GM19463 (cell line): ENCODE measurements at regions not wholly inside any gene's neighbourhood (a gene's known extent, or its start where the extent isn't known, plus 50 kb on each side); places are given as distances from the start of the nearest gene placed in this dataset.
"Not testable (repeated sequence)": the region's sequence is repeated elsewhere in the genome, so short reads cannot be mapped to it uniquely, and the experiment has no call there.

Source experiments
- ATAC-seq: cut with Tn5 transposase; IDR thresholded peaks from one replicate; pipeline ENCODE4 v1.9.1; 2021; ENCODE audit warnings: mild to moderate bottlenecking, moderate library complexity; ENCODE audit not compliant: unreplicated experiment

- ATAC-seq = no peak
Measured at GRCh38 chr6:139470997-139471396, 96.5 kb upstream of the CITED2 start.

DNA sequence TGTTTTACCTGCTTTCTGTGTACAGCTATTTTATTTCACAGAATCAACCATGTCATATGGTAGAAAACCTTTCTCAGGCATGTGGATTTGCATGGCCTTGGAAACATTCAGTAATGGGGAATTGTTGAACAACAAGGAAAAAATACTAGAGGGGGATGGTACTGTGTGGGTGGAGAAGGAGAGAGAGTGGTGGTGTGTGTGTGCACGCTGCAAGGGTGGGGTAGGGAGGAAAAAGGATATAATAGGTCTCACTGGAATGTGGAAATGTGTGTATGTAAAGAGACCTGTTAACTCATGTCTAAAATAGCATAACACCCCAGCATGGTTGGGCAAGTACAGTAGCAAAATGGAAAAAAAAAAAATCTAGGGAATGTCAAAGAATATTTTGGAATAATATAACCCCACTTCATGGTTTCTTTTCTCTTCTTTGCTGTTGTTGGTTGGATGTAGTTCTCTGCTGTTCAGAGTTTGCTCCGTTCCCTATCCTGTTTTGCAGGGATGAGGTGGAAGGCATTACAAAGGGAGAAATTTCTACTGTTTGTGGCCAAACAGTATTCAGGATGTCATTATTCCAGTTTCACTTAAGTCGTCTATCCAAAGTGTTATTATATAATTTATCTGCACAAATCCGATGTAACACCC, 93.9 kb upstream of the CITED2 start:
- ATAC-seq = no peak

- no peak for ATAC-seq
Measured at GRCh38 chr6:139457476-139457875, 83.0 kb upstream of the CITED2 start.

DNA sequence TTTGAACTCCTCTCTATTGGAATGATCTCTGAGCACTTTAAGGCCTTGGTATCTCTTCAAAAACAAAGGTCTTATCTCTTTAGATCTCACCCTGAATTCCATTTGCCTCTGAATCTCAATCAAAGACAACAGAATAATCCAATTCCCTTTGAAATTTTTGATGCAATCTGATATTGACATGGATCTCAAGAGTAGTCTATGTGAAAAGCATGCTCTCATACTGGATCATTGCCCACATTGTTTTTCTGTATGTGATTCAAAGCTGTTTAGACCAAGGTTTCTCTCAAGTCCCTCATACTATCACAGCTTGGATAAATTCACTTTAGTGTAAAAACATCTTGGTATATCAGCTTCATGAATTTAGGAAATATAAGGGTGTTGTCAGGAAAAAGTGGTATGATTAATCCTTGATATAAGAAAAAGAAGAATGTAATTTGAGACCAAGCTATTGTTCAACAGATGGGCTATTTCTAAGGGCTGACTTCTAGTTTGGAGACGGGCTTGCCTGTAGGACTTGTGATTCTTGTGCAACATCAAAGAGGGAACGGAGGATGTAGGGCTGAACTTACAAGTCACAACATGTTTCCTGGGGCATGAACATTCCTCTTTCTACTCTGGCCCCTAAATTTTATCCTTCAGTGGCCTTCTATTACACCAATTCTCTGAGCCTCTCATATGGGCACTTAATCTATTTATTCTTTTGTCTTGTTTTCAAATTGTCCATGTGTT, 77.9 kb upstream of the CITED2 start:
- ATAC-seq = no peak

GRCh38 chr6:139449611-139450000, 75.2 kb upstream of the CITED2 start:
- ATAC-seq = no peak

DNA sequence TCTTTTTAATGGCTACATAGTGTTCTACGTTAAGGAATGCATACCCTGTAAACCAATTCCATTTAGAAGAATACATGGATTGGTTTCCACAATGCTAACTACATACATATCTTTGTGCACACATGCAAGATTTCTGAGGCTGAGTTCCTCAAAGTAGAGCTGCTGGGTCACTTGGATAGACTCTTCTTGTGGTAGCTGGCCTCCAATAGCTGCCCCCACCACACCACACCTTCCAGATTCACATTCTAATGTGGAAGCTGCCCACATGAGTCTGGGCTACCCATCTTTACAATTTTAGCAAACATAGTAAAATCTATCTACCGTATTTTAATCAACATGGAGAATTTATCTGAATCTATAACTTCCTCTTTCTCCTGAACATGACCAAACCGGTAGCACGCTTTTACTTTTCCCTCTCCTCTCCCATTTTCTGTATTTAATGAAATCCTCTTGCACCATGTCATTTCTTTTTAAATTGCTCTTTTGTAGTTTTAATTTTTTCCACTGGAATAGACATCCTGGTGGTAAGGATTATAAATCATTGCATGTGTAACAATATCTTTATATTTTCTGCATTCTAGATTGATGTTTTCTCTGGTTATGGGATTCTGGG, 74.7 kb upstream of the CITED2 start:
- ATAC-seq = no peak

DNA sequence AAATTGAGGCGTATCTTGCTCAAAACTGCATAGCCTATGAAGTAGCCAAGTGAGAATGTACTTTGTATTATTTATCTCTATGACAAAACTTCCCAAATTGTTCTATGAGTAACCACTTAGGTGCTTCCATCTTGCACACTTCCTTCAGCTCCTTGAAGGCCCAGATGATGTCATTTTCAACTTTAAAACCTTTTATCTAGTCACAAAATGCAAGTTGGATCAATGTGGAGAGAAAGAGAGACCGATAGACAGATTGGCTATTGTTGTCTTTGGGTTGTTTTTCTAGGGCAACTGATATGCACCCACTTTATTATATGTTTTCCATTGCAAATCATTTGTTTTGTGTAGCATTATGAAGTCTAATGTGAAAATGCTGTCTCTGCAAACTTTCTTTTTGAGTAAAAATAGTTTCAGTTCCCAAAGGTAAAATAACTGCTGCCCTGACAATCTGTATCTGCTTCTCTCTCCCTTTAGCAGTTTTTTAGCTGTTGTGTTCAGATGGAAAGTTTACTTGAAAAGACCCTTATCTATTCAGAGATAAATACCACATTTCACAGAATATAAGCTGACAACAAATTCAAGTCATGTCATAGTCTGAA, 73.7 kb upstream of the CITED2 start:
- ATAC-seq = peak; percentile 93

DNA sequence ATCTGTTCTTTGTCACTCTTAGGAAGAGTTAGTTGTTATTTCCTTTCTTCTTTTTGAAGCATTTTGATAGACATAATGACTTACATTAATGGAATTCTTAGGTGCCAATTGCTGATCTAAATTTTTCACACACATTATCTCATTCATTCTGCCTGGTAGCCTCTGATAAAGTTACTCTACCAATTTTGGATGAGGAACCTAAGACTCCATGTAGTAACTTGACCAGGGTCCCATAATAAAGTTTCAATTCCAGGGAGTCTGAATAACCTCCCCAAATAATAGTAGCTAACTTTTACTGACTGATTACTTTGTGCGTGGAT, 73.2 kb upstream of the CITED2 start:
- no peak for ATAC-seq

DNA sequence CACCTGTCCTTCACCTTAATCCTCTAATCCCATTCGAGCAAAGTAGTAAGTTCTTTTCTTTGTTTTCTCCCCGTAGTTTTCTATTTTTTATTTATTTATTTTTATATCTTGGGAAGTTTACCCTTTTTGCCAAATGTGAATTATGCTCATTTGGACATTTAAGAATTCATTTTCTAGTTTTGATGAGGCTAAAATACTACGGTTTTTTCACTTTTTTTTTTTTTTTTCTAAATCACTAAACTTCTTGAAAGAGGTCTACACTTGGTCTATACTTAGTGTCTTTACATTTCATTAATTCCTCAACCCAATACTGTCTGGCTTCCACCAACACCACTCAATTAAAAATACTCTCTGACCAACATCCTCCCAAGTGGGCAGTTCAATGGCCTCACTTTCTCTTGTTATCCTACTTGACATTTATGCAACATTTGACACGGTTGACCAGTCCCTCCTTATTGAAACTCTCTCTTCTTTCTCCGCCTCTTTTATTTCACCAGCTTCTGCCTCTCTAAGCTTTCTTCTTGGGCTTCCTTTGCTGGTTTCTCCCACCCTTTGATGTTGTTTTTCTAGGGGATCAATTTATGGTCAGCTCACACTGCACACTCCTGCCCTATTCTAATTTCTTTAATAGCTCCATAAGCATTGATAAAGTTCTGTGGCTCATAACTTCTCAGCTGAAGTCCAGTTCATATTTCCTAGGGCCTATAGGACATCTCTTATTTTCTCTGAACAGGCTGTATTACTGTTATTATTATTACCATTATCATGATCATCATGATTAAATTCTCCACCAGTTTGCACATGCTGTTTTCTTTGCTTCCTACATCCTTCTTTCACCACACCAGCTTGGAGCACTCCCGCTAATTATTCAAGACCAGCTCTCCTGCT, 72.6 kb upstream of the CITED2 start:
- ATAC-seq = no peak

DNA sequence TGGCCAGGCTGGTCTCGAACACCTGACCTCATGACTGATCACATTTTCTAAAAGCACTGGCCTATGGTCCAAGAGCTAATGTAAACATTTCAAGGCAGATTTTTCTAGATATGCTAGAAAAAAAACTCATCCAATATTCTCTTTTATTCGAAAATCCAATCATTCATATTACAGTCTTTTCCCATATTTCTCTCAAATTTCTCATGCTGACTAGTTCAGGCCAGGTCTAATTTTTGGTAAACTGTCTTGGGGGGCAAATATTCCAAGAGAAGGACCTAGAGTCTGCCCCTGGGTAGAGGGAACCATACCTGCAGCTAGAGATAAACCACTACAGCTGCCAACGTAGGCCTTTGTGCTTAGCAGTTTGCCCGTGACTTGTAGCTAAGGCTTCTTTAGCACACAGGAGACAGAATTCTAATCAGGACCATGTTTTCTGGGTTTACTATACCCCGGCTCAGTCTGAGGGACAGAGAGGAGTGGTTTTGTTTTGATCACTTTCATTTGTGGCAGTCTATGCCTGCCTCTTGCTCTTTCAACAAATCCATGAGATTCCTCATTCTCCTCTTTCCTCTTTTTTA, 71.8 kb upstream of the CITED2 start:
- ATAC-seq = no peak

DNA sequence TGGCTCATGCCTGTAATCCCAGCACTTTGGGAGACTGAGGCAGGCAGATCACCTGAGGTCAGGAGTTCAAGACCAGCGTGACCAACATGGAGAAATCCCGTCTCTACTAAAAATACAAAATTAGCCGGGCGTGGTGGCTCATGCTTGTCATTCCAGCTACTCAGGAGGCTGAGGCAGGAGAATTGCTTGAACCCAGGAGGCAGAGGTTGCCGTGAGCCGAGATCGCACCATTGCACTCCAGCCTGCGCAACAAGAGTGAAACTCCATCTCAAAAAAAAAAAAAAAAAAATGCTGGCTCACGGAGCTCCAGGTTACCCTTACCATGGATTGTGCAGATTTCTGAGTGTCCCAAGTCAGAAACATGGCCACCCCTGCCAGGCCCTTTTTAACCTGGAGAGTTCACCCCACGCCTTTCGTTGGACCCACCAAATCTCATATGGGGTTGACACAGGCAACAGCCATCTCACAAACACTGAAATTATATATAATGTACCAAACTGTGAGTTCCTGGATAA, 69.9 kb upstream of the CITED2 start:
- not testable (repeated sequence) for ATAC-seq

GRCh38 chr6:139443231-139444112, 69.0 kb upstream of the CITED2 start:
- no peak for ATAC-seq

DNA sequence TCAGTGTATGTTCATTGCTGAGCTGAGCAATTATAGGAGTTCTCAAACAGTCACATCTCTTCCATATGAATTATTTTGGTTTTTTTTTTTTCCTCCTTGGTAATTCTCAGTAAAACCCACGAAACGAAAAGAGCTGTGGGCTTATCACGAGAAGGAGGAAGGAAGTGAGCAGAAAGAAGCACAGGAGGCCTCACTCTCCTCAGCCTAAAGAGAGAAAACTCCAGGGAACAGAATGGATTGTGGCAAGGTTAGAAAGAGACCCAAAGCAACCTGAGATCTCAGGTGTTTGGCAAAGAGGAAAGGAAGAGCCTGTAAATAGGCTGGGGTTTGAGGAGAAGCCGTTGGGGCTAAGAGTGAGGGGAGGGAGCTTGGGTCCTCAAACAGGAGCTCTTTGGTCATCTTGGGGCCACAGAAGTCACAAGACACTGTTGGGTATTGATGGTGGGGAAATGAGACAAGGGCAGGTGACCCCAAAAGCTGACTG, 67.8 kb upstream of the CITED2 start:
- no peak for ATAC-seq

- no peak for ATAC-seq
Measured at GRCh38 chr6:139439349-139439748, 64.9 kb upstream of the CITED2 start.

DNA sequence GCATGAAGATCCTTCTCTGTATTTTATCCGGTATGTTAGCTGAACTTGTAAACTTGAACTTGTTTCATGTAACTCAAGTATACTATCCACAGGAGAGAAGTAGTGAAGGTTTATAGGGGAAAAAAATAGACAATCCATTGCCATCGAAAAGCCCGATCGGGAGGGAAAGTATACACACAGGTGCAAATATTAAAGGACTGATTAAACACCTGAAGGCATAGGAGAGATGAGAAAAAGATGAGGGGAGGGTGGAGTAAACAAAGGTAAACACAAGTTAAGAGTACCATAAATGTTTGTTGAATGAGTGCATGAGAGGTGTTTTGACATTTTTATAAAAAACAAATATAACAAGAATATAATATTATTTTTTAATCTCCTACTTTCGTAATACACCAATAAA, 64.3 kb upstream of the CITED2 start:
- no peak for ATAC-seq

- ATAC-seq = no peak
Measured at GRCh38 chr6:139436957-139437348, 62.5 kb upstream of the CITED2 start.

DNA sequence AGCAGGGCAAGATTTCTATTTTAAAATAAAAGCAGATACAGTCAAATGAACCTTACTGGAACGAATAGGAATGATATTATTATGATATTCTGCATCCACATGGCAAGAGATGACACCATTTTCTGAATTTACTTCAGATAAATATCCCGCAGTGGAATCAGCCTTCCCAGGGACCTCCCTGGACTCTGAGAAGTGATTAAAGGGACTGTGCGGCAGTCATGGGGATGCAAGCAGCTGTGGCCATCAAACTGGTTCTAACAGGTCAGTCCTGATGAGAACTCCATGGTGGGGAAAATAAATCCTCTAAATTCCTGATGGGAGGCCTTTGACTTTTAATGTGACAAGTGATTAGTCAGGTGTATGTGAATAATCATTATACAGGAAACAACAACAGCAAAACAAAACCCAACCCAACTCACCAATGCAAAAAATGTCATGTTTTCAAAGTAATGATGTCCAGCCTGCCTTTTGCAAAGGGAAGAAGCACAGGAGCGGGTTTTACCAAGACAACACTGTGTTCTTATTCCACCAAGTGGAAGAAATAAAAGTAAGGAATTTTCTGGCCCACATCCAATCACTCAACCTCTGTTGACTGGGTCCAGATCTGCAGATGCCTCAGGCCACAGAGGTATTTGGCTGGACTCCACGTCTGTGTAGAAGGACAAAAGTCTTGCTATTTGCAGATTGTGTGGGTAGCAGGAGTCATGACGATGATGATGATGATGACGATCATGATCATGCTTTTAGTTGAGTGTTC, 61.9 kb upstream of the CITED2 start:
- ATAC-seq = no peak

- no peak for ATAC-seq
Measured at GRCh38 chr6:139433631-139434419, 59.4 kb upstream of the CITED2 start.
